GM18520 (cell line): ENCODE measurements at regions not wholly inside any gene's neighbourhood (a gene's known extent, or its start where the extent isn't known, plus 50 kb on each side); places are given as distances from the start of the nearest gene placed in this dataset.
"Not testable (repeated sequence)": the region's sequence is repeated elsewhere in the genome, so short reads cannot be mapped to it uniquely, and the experiment has no call there.

Experiments used
- ATAC-seq: cut with Tn5 transposase; IDR thresholded peaks from one replicate; pipeline ENCODE4 v1.9.1; 2021; ENCODE audit not compliant: unreplicated experiment

GRCh38 chr5:154653764-154654485, 101.3 kb upstream of the LARP1 start:
- no peak for ATAC-seq

DNA sequence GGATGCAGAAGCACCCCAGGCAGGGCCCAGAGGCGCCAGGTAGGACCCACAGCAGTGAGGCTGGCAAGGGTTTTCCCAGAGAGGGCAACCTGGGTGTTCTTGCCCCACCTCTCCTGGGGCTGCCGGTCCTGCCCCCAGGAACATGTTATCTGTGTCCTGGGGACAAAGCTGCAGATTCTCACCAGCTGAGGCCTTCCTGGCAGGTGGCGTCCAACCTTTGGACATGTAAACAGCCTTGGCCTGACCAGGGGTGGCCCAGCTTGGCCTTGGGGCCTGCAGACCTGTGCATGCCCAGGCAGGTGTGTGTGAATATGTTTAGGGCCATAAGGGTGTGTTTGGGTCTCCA, 101.8 kb upstream of the LARP1 start:
- no peak for ATAC-seq

GRCh38 chr5:154652746-154653417, 102.3 kb upstream of the LARP1 start:
- no peak for ATAC-seq

GRCh38 chr5:154651795-154652194, 103.4 kb upstream of the LARP1 start:
- not testable (repeated sequence) for ATAC-seq

DNA sequence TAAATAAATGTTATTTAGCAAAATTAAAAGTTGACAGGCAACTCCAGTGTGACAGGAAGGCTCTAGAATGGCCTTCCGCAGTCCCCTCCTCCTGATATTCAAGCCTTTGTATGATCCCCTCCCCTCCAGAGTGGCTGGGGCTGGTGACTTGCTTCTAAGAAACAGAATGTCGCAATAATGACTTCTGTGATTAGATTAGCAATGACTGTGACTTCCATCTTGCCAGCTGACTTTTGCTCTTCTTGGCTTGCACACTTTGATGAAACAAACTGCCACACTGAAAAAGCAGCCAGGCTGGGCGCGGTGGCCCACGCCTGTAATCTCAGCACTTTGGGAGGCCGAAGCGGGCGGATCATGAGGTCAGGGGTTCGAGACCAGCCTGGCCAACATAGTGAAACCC, 106.5 kb upstream of the LARP1 start:
- no peak for ATAC-seq

DNA sequence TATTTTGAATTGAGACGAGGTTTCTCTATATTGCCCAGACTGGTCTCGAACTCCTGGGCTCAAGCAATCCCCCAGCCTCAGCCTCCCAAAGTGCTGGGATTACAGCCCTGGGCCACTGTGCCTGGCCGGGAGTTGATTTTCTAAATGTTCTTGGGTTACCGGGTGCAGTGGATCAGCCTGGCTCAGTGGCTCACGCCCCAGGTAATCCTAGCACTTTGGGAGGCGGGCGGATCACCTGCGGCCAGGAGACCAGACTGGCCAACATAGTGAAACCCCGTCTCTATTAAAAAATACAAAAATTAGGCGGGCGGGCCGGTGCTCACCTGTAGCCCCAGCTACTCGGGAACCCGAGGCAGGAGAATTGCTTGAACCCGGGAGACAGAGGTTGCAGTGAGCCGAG, 106.9 kb upstream of the LARP1 start:
- ATAC-seq, result no peak

GRCh38 chr5:154647761-154648145, 107.4 kb upstream of the LARP1 start:
- ATAC-seq, result no peak

- ATAC-seq, result peak; percentile 61
These were observed 107.9 kb upstream of the LARP1 start for GRCh38 chr5:154647114-154647760.

DNA sequence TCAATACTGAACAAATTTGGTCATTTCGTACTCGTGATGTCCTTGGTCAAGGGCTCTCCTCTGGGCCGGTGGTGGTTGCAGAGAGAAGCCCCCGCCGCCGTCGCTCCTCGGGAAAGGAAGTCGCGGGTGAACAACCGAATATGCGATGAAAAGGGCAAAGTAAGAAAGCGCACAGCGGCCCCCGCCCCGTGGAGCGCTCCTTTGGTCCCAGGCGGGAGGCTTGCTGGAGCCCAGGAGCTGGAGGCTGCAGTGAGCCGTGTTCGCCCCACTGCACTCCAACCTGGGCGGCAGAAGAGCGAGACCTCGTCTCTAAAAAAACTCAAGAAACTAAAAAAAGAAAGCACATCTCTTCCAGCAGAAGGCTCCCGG, 108.4 kb upstream of the LARP1 start:
- ATAC-seq, result no peak

- no peak for ATAC-seq
These were observed 110.3 kb upstream of the LARP1 start for GRCh38 chr5:154644745-154645411.

- no peak for ATAC-seq
These were observed 112.5 kb upstream of the LARP1 start for GRCh38 chr5:154642499-154643245.

- ATAC-seq, result not testable (repeated sequence)
These were observed 114.9 kb upstream of the LARP1 start for GRCh38 chr5:154640213-154640831.

DNA sequence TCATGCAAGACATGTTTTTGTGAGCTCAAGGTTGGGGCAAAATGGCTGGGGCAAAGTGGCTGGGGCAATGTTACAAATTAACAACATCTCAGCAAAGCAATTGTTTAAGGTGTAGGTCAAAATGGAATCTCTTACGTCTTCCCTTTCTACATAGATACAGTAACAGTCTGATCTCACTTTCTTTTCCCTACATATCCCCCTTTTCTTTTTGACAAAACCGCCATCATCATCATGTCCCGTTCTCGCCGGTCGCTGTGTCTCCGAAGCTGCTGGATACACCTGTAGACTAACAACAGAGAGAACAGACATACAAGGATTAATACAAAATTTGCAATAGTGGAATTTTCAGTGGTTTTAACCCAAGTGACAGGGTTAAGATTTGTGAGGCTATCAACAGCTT, 118.4 kb upstream of the LARP1 start:
- not testable (repeated sequence) for ATAC-seq

DNA sequence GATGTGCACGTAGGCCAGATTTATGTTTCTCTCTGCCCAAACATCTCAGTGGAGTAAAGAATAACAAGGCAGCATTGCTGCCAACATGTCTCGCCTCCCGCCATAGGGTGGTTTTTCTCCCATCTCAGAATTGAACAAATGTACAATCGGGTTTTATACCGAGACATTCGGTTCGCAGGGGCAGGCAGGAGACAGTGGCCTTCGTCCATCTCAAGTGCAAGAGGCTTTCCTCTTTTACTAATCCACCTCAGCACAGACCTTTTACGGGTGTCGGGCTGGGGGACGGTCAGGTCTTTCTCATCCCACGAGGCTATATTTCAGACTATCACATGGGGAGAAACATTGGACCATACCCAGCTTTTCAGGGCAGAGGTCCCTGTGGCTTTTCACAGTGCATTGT, 118.9 kb upstream of the LARP1 start:
- ATAC-seq, result not testable (repeated sequence)

GRCh38 chr5:154633744-154634143, 121.4 kb upstream of the LARP1 start:
- ATAC-seq, result not testable (repeated sequence)

GRCh38 chr5:154631141-154631540, 124.0 kb upstream of the LARP1 start:
- no peak for ATAC-seq

DNA sequence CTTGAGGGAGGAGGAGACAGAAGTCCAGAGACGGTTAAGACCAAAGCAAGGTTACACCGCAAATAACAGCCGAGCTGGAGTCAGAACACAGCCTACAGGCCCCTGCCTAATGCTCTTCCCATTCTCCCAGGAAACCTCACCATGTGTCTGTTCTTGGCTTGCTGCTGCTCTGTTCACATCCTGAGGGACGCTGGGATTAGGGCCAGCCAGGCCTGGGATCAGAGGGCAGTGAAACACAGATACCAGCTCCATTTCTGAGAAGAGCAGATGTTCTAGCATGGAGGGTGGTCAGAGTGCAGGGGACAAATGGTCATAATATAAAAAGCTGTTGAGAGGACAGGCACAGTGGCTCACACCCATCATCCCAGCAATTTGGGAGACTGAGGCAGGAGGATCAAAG, 124.8 kb upstream of the LARP1 start:
- ATAC-seq, result no peak

- ATAC-seq, result no peak
These were observed 126.5 kb upstream of the LARP1 start for GRCh38 chr5:154628685-154629084.

DNA sequence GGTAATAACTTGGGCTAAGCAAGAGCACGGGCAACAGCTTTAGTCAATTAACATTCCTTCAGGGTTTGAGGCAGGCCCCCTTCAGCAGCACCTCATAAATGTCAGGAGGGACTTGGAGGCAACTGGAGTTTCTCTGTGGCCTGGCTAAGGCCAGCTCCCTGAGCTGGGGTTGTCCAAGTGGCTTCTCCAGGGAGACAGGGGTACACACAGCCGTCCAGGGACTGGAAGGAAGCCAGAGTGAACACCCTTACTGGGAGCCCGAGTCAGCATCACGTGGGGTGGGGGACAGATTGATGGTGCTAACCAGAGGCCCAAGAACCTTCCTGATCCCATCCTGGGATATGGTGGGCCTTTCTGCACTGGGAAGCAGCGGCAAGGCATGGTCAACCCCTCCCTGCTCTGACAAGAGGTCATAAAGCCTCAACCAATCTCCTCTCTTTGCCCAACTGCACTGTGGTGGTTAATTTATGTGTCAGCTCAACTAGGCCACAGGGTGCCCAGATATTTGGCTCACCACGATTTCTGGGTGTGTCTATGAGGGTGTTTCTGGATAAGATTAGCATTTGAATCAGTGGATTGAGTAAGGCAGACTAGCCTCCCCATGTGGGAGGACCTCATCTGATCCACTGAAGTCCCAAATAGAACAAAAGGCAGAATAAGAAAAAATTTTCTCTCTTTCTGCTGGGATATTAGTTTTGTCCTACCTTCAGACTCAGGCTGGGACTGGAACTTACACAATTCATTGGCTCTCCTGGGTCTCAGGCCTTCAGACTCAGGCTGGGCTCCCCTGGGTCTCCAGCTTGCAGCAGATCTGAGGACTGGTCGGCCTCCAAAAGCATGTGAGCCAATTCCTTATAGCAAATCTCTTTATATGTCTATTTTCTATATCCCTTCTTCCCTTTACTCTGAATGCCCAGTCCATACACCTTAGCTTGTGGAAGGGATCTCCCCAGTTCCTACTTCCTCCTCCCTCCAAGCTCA, 127.2 kb upstream of the LARP1 start:
- no peak for ATAC-seq
